K562 (cell line): ENCODE measurements at regions not wholly inside any gene's neighbourhood (a gene's known extent, or its start where the extent isn't known, plus 50 kb on each side); places are given as distances from the start of the nearest gene placed in this dataset.

Source experiments
- ATAC-seq: fragments of 200-7000 bp; cut with Tn5 transposase; 3 replicates; pipeline ENCODE4 v1.9.1; 2020; ENCODE audit warnings: moderate library complexity
- BruUV-seq: library from RNA; stranded (reverse); fragments of 400-500 nt; replicated peaks from 2 replicates; lab custom pipeline; 2021; lab: Mats Ljungman, UMichigan
- CTCF ChIA-PET: fragments of 300-600 bp; formaldehyde crosslinking; extraction: SDS; loops from one replicate; lab custom pipeline; 2021; ENCODE audit warnings: low intra/inter-chr PET ratio; lab: Yijun Ruan, JAX
- POLR2A ChIA-PET: fragments of 300-600, 350-650 bp; sonication (Branson Sonifier 250); formaldehyde crosslinking; extraction: SDS; loops from one replicate; lab custom pipeline; 2021; ENCODE audit warnings: antibody characterized with exemption, inconsistent platforms; lab: Yijun Ruan, JAX
- DNase-seq, 4 experiments: peaks; one replicate each; pipeline versions ENCODE4 v3.0.0 to v3.0.0-alpha.2; 2011 to 2018; ENCODE audit warnings: low spot score in 3 of 4, mixed read lengths in 3 of 4; ENCODE audit errors: extremely low read depth in 1 of 4
- FAIRE-seq: peaks from 2 replicates; lab custom pipeline; 2011; peaks lifted over from hg19 to GRCh38; lab: Jason Lieb, UNC
- H2AFZ ChIP-seq: 2 replicates; pipeline ENCODE4 v1.6.0; 2011; ENCODE audit warnings: low read depth, low read length, control low read depth, inconsistent platforms
- H3K27ac ChIP-seq: fragments of 200-600 bp; 3 replicates; pipeline ENCODE4 v1.8.0; 2011; ENCODE audit warnings: low read depth, mild to moderate bottlenecking, control low read depth, inconsistent platforms, low read length, moderate library complexity, mixed read lengths; ENCODE audit errors: extremely low read depth
- H3K27me3 ChIP-seq, 2 experiments: fragments of 300-600 bp in 1 of 2; 2 replicates in 1 of 2; 3 replicates in 1 of 2; pipeline versions ENCODE4 v1.6.0 to v1.8.0; 2011; ENCODE audit warnings: inconsistent platforms in 2 of 2, low read length in 2 of 2, mild to moderate bottlenecking in 1 of 2, mixed read lengths in 1 of 2, moderate library complexity in 1 of 2; ENCODE audit not compliant: control insufficient read depth in 2 of 2, insufficient read depth in 2 of 2
- H3K36me3 ChIP-seq: fragments of 300-600 bp; 3 replicates; pipeline ENCODE4 v1.8.0; 2011; ENCODE audit warnings: mild to moderate bottlenecking, low read length, inconsistent platforms; ENCODE audit not compliant: control insufficient read depth, insufficient read depth
- H3K4me1 ChIP-seq, 2 experiments: fragments of 200-600 bp in 1 of 2; replicated peaks in 1 of 2; 2 replicates in 1 of 2; 3 replicates in 1 of 2; pipeline versions ENCODE4 v1.5.1 to v1.8.0; 2011; ENCODE audit warnings: inconsistent platforms in 2 of 2, low read length in 2 of 2, mild to moderate bottlenecking in 1 of 2, mixed read lengths in 1 of 2, moderate library complexity in 1 of 2; ENCODE audit not compliant: control insufficient read depth in 2 of 2, insufficient read depth in 2 of 2
- H3K4me2 ChIP-seq: 2 replicates; pipeline ENCODE4 v1.6.1; 2011; ENCODE audit warnings: low read length, control low read depth, inconsistent platforms, mixed read lengths; ENCODE audit not compliant: insufficient read depth
- H3K4me3 ChIP-seq: fragments of 200-600 bp; sonication (generic), shearing (Covaris generic); 2 replicates; pipeline ENCODE4 v1.5.1; 2016; ENCODE audit warnings: control low read depth, inconsistent platforms
- H3K79me2 ChIP-seq: fragments of 200-600 bp; 3 replicates; pipeline ENCODE4 v1.8.0; 2011; ENCODE audit warnings: low read length, inconsistent platforms; ENCODE audit not compliant: control insufficient read depth, insufficient read depth
- H3K9ac ChIP-seq, 2 experiments: 2 replicates each; pipeline versions ENCODE4 v1.6.0 to v1.6.1; 2011; ENCODE audit warnings: low read depth in 2 of 2, low read length in 2 of 2, control low read depth in 1 of 2, inconsistent platforms in 1 of 2, mild to moderate bottlenecking in 1 of 2, mixed read lengths in 1 of 2; ENCODE audit not compliant: insufficient read depth in 1 of 2
- H3K9me1 ChIP-seq: one replicate; pipeline ENCODE4 v1.6.0; 2011; ENCODE audit warnings: inconsistent platforms, mild to moderate bottlenecking, low read length, moderate library complexity; ENCODE audit not compliant: control insufficient read depth, insufficient read depth
- H3K9me3 ChIP-seq: replicated peaks from 2 replicates; pipeline ENCODE4 v1.5.1; 2011; ENCODE audit warnings: low read depth, low read length, inconsistent platforms; ENCODE audit not compliant: control insufficient read depth, insufficient read depth
- H4K20me1 ChIP-seq: replicated peaks from 2 replicates; pipeline ENCODE4 v1.6.1; 2011; ENCODE audit warnings: low read length, inconsistent platforms, mixed read lengths; ENCODE audit not compliant: control insufficient read depth, insufficient read depth
- CCAR2 ChIP-seq: fragments of 200-400 bp; formaldehyde crosslinking; IDR thresholded peaks from 2 replicates; pipeline ENCODE4 v1.6.1; 2017; ENCODE audit warnings: mild to moderate bottlenecking, low read depth, low read length
- LEF1 ChIP-seq: fragments of 450-650 bp; IDR thresholded peaks from 2 replicates; pipeline ENCODE4 v1.6.1; 2016; ENCODE audit warnings: mild to moderate bottlenecking
- NCOA2 ChIP-seq, 2 experiments: fragments of 450-650 bp; IDR thresholded peaks; 2 replicates each; pipeline ENCODE4 v1.6.1; 2018; ENCODE audit warnings: mild to moderate bottlenecking in 2 of 2, moderate library complexity in 1 of 2; ENCODE audit not compliant: partially characterized antibody in 2 of 2
- PML ChIP-seq: IDR thresholded peaks from 2 replicates; pipeline ENCODE4 v1.6.1; 2012; ENCODE audit warnings: low read length, inconsistent platforms
- TEAD1 ChIP-seq, 2 experiments: fragments of 450-650 bp in 1 of 2; sonication (generic) in 1 of 2; formaldehyde crosslinking; IDR thresholded peaks; 2 replicates each; pipeline versions ENCODE4 v1.4.0 to v1.8.0; 2020 to 2022; ENCODE audit warnings: mild to moderate bottlenecking in 2 of 2, missing genetic modification reagents in 1 of 2
- XRCC4 ChIP-seq: IDR thresholded peaks from one replicate; pipeline ENCODE4 v1.6.1; 2011; ENCODE audit not compliant: insufficient read depth, insufficient read length; ENCODE audit errors: extremely low read depth
- ZFPM2 ChIP-seq: fragments of 250-450 bp; sonication (Bioruptor Pico); IDR thresholded peaks from 2 replicates; pipeline ENCODE4 v1.5.1; 2022; ENCODE audit warnings: mild to moderate bottlenecking
- ZNF146 ChIP-seq: IDR thresholded peaks from one replicate; pipeline ENCODE4 v1.6.1; 2018; ENCODE audit warnings: missing compliant biosample characterization; ENCODE audit not compliant: unreplicated experiment
- ZNF41 ChIP-seq: fragments of 250-450 bp; sonication (Bioruptor Pico); conservative IDR thresholded peaks from 2 replicates; pipeline ENCODE4 v1.4.0; 2020; ENCODE audit warnings: mild to moderate bottlenecking
- WGBS: fragments of 100-300 bp; shearing (Covaris generic); methylation state at CpG from one replicate; pipeline ENCODE4 v1.1.6; 2016; ENCODE audit warnings: low coverage, mixed read lengths; ENCODE audit not compliant: insufficient coverage; ENCODE audit errors: missing lambda C conversion rate; 5-methylcytosine and 5-hydroxymethylcytosine counted together
- in situ Hi-C: fragments of 300-500 bp; cut with MboI; formaldehyde crosslinking; loops from 4 replicates; pipeline ENCODE4 v1.15.0; 2018; ENCODE audit warnings: inconsistent platforms, mixed read lengths
- intact Hi-C: fragments of 100-400 bp; cut with micrococcal nuclease; formaldehyde crosslinking; loops from 2 replicates; pipeline ENCODE4 v1.14.2; 2022
- TF ChIP-seq, protein P1 (sequence below): sonication (generic); formaldehyde crosslinking; IDR thresholded peaks from 2 replicates; pipeline ENCODE4 v1.8.0; 2022; ENCODE audit warnings: missing genetic modification reagents, mild to moderate bottlenecking, moderate library complexity, borderline replicate concordance

GRCh38 chr5:27475063-27475462 is 436.7 kb upstream of the CDH9 start:
- FAIRE-seq: no peak
- Histone ChIP-seq H3K9me3 (no peaks in the 10 kb centered on the region; the same call in 1 of the 2 replicates), H3K36me3 (peaks cover 12% of the 10 kb centered on the region; the same call in 2 of the 3 replicates), H2AFZ (no peak overlapping the region), H3K27ac (no peak overlapping the region), H3K79me2 (peaks cover 22% of the 10 kb centered on the region), H3K9ac (no peak overlapping the region), H4K20me1 (no peaks in the 10 kb centered on the region), H3K9me1 (no peaks in the 10 kb centered on the region), H3K4me2 (no peak overlapping the region), H3K4me3 (no peak overlapping the region), H3K27me3 (no peaks in the 10 kb centered on the region), H3K4me1 (no peaks in the 10 kb centered on the region)
- intact Hi-C loops (no loop called here), in situ Hi-C loops (no loop called here)
- no peak for DNase-seq
- 0% methylated on average over 1 of the region's 1 CpG for WGBS
- ChIA-PET CTCF (no interaction called here), POLR2A (interaction anchor here (0.9 kb wide), 1 partner anchor 10 kb away, joined by 5 read pairs; no protein-coding TSS in a partner anchor)
- no TSS peak for BruUV-seq
- no peak for TF ChIP-seq PML
- TF ChIP-seq TEAD1 (CRISPR knock-in tag; IDR thresholded peaks at IDR 0.05): no peak
- TF ChIP-seq ZNF41 (CRISPR knock-in tag): no peak
- TF ChIP-seq, protein P1, sequence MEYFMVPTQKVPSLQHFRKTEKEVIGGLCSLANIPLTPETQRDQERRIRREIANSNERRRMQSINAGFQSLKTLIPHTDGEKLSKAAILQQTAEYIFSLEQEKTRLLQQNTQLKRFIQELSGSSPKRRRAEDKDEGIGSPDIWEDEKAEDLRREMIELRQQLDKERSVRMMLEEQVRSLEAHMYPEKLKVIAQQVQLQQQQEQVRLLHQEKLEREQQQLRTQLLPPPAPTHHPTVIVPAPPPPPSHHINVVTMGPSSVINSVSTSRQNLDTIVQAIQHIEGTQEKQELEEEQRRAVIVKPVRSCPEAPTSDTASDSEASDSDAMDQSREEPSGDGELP (CRISPR knock-in tag): no peak
- no peak for TF ChIP-seq NCOA2 (IDR thresholded peaks at IDR 0.05; ENCODE audit: partially characterized antibody in 2 of 2)
- no peak for TF ChIP-seq CCAR2
- no peak for TF ChIP-seq XRCC4
- no peak for TF ChIP-seq ZNF146
- TF ChIP-seq LEF1: no peak
- TF ChIP-seq ZFPM2 (CRISPR knock-in tag): no peak
- no peak for ATAC-seq
